OCI-LY7 (cell line): ENCODE measurements at regions not wholly inside any gene's neighbourhood (a gene's known extent, or its start where the extent isn't known, plus 50 kb on each side); places are given as distances from the start of the nearest gene placed in this dataset.

ENCODE experiments used
- BruUV-seq: library from RNA; stranded (reverse); fragments of 400-500 nt; replicated peaks from 2 replicates; lab custom pipeline; 2021; lab: Mats Ljungman, UMichigan
- CTCF ChIA-PET: fragments of 300-600 bp; sonication (Branson Sonifier 250); formaldehyde crosslinking; loops from one replicate; lab custom pipeline; 2022; ENCODE audit warnings: antibody characterized with exemption; ENCODE audit not compliant: unreplicated experiment; lab: Charles Lee
- POLR2A ChIA-PET: fragments of 300-600 bp; sonication (Branson Sonifier 250); formaldehyde crosslinking; loops from one replicate; lab custom pipeline; 2022; ENCODE audit warnings: antibody characterized with exemption; lab: Charles Lee
- DNase-seq: peaks from one replicate; pipeline ENCODE4 v3.0.0-alpha.2; 2015; ENCODE audit warnings: low spot score
- H2AFZ ChIP-seq: fragments of 200-600 bp; sonication (generic), shearing (Covaris generic); 2 replicates; pipeline ENCODE4 v1.6.1; 2014; ENCODE audit warnings: mild to moderate bottlenecking, antibody characterized with exemption, low read length, moderate library complexity
- H3K27ac ChIP-seq: fragments of 200-600 bp; sonication (generic); 2 replicates; pipeline ENCODE4 v1.5.1; 2014; ENCODE audit warnings: mixed run types, low read depth, mild to moderate bottlenecking, moderate library complexity, low read length, inconsistent platforms; ENCODE audit not compliant: poor library complexity, severe bottlenecking
- H3K36me3 ChIP-seq: fragments of 200-600 bp; sonication (generic); 2 replicates; pipeline ENCODE4 v1.6.1; 2014; ENCODE audit warnings: mild to moderate bottlenecking, antibody characterized with exemption, low read length, moderate library complexity, mixed read lengths; ENCODE audit not compliant: insufficient read depth
- H3K4me1 ChIP-seq: fragments of 200-600 bp; sonication (generic); 2 replicates; pipeline ENCODE4 v1.5.1; 2014; ENCODE audit warnings: mild to moderate bottlenecking, low read length; ENCODE audit not compliant: insufficient read depth, poor library complexity, severe bottlenecking
- H3K4me2 ChIP-seq: fragments of 200-600 bp; sonication (generic); 2 replicates; pipeline ENCODE4 v1.6.1; 2014; ENCODE audit warnings: mild to moderate bottlenecking, low read length
- H3K4me3 ChIP-seq: fragments of 200-600 bp; sonication (generic); 2 replicates; pipeline ENCODE4 v1.5.1; 2014; ENCODE audit warnings: mild to moderate bottlenecking, low read depth, low read length; ENCODE audit not compliant: poor library complexity, severe bottlenecking
- H3K79me2 ChIP-seq: fragments of 200-600 bp; sonication (generic); 2 replicates; pipeline ENCODE4 v1.6.1; 2016; ENCODE audit warnings: low read depth, mild to moderate bottlenecking, low read length, moderate library complexity, mixed read lengths; ENCODE audit not compliant: insufficient read depth
- H3K9me2 ChIP-seq: fragments of 200-600 bp; sonication (generic); 2 replicates; pipeline ENCODE4 v1.6.1; 2016; ENCODE audit warnings: mild to moderate bottlenecking, low read length, mixed read lengths; ENCODE audit not compliant: insufficient read depth
- H3K9me3 ChIP-seq: fragments of 200-600 bp; sonication (generic); 2 replicates; pipeline ENCODE4 v1.6.1; 2014; ENCODE audit warnings: mild to moderate bottlenecking, mixed run types, low read length, mixed read lengths
- H4K20me1 ChIP-seq: fragments of 200-600 bp; sonication (generic); 2 replicates; pipeline ENCODE4 v1.6.1; 2014; ENCODE audit warnings: mild to moderate bottlenecking, antibody characterized with exemption, low read length, moderate library complexity, mixed read lengths; ENCODE audit not compliant: insufficient read depth
- CTCF ChIP-seq: fragments of 200-600 bp; sonication (generic); conservative IDR thresholded peaks from 2 replicates; pipeline ENCODE4 v1.5.1; 2014; ENCODE audit warnings: mild to moderate bottlenecking, antibody characterized with exemption, low read length, moderate library complexity, mixed read lengths
- EZH2phosphoT487 ChIP-seq: fragments of 200-600 bp; sonication (generic); IDR thresholded peaks from 2 replicates; pipeline ENCODE4 v1.6.1; 2018; ENCODE audit warnings: low read depth, borderline replicate concordance, mild to moderate bottlenecking, mixed run types, antibody characterized with exemption, low read length, moderate library complexity, mixed read lengths
- intact Hi-C: fragments of 100-400 bp; cut with micrococcal nuclease; formaldehyde crosslinking; loops from one replicate; pipeline ENCODE4 v1.10.0; 2022; ENCODE audit not compliant: unreplicated experiment

GRCh38 chr14:87443787-87444186, 549.2 kb downstream of the GALC start:
- TF ChIP-seq EZH2phosphoT487 (no peak), CTCF (no peak)
- Histone ChIP-seq H3K27ac (no peak overlapping the region), H3K4me3 (no peak overlapping the region), H4K20me1 (no peaks in the 10 kb centered on the region), H3K36me3 (no peaks in the 10 kb centered on the region), H3K4me2 (no peak overlapping the region), H3K4me1 (no peaks in the 10 kb centered on the region), H3K79me2 (no peaks in the 10 kb centered on the region), H2AFZ (no peak overlapping the region), H3K9me3 (no peaks in the 10 kb centered on the region), H3K9me2 (peaks cover 5% of the 10 kb centered on the region; the same call in 1 of the 2 replicates)
- CTCF ChIA-PET, result no interaction called here
- POLR2A ChIA-PET, result interaction anchor here (0.6 to 1.0 kb wide), 2 partner anchors 25 to 688 kb away, joined by 3 to 6 read pairs; no protein-coding TSS in a partner anchor
- BruUV-seq, result no TSS peak
- intact Hi-C loops, result no loop called here
- no peak for DNase-seq

GRCh38 chr14:87443039-87443438, 549.9 kb downstream of the GALC start:
- H3K4me1 ChIP-seq, result no peaks in the 10 kb centered on the region
- TF ChIP-seq EZH2phosphoT487 (no peak), CTCF (no peak)
- H2AFZ ChIP-seq, result no peak overlapping the region
- no peak overlapping the region for H3K4me3 ChIP-seq
- peaks cover 5% of the 10 kb centered on the region; the same call in 1 of the 2 replicates for H3K9me2 ChIP-seq
- H3K79me2 ChIP-seq, result no peaks in the 10 kb centered on the region
- H3K36me3 ChIP-seq, result no peaks in the 10 kb centered on the region
- ChIA-PET CTCF (no interaction called here), POLR2A (no interaction called here)
- no peak for DNase-seq
- H4K20me1 ChIP-seq, result no peaks in the 10 kb centered on the region
- no peak overlapping the region for H3K27ac ChIP-seq
- no peaks in the 10 kb centered on the region for H3K9me3 ChIP-seq
- intact Hi-C loops, result no loop called here
- BruUV-seq, result no TSS peak
- H3K4me2 ChIP-seq, result no peak overlapping the region

GRCh38 chr14:87437158-87437557, 555.8 kb downstream of the GALC start:
- Histone ChIP-seq H3K79me2 (no peaks in the 10 kb centered on the region), H3K4me2 (no peak overlapping the region), H4K20me1 (no peaks in the 10 kb centered on the region), H3K36me3 (no peaks in the 10 kb centered on the region), H2AFZ (no peak overlapping the region), H3K4me3 (no peak overlapping the region), H3K4me1 (no peaks in the 10 kb centered on the region), H3K9me2 (no peaks in the 10 kb centered on the region), H3K27ac (no peak overlapping the region), H3K9me3 (no peaks in the 10 kb centered on the region)
- BruUV-seq, result no TSS peak
- ChIA-PET POLR2A (no interaction called here), CTCF (no interaction called here)
- no peak for DNase-seq
- intact Hi-C loops, result no loop called here
- TF ChIP-seq CTCF, result no peak
- no peak for TF ChIP-seq EZH2phosphoT487
